Caco-2 (cell line): ENCODE measurements at regions not wholly inside any gene's neighbourhood (a gene's known extent, or its start where the extent isn't known, plus 50 kb on each side); places are given as distances from the start of the nearest gene placed in this dataset.

ENCODE experiments used
- BruUV-seq: library from RNA; stranded (reverse); fragments of 400-500 nt; replicated peaks from 2 replicates; lab custom pipeline; 2021; lab: Mats Ljungman, UMichigan
- CTCF ChIA-PET: fragments of 300-600 bp; sonication (Branson Sonifier 250); formaldehyde crosslinking; loops from one replicate; lab custom pipeline; 2022; ENCODE audit warnings: antibody characterized with exemption; lab: Charles Lee
- POLR2A ChIA-PET: fragments of 300-600 bp; sonication (Branson Sonifier 250); formaldehyde crosslinking; loops from one replicate; lab custom pipeline; 2022; ENCODE audit warnings: antibody characterized with exemption; lab: Charles Lee
- DNase-seq, 2 experiments: peaks; one replicate each; pipeline versions ENCODE4 v3.0.0 to v3.0.0-alpha.2; 2020 to 2022
- H3K27me3 ChIP-seq: replicated peaks from 2 replicates; pipeline ENCODE4 v1.6.0; 2011; ENCODE audit warnings: low read length; ENCODE audit not compliant: control insufficient read depth, insufficient read depth
- H3K36me3 ChIP-seq: 2 replicates; pipeline ENCODE4 v1.5.1; 2011; ENCODE audit warnings: low read length; ENCODE audit not compliant: control insufficient read depth, insufficient read depth
- H3K4me1 ChIP-seq: fragments of 250-450 bp; sonication (Bioruptor Pico); 2 replicates; pipeline ENCODE4 v1.5.1; 2020; ENCODE audit warnings: mild to moderate bottlenecking
- H3K4me3 ChIP-seq: 2 replicates; pipeline ENCODE4 v1.5.1; 2011; ENCODE audit warnings: low read depth, mild to moderate bottlenecking, control low read depth, low read length
- H3K9me3 ChIP-seq: fragments of 250-450 bp; sonication (Bioruptor Pico); 2 replicates; pipeline ENCODE4 v1.5.1; 2020; ENCODE audit warnings: mild to moderate bottlenecking, moderate library complexity
- H3K27ac Mint-ChIP-seq: one replicate; pipeline ENCODE4 v1.8.0; 2022; ENCODE audit warnings: mixed read lengths; ENCODE audit not compliant: unreplicated experiment
- H3K27me3 Mint-ChIP-seq: one replicate; pipeline ENCODE4 v1.8.0; 2022; ENCODE audit warnings: mixed read lengths; ENCODE audit not compliant: insufficient read depth, unreplicated experiment
- H3K36me3 Mint-ChIP-seq: one replicate; pipeline ENCODE4 v1.8.0; 2022; ENCODE audit warnings: mild to moderate bottlenecking, mixed read lengths; ENCODE audit not compliant: insufficient read depth, unreplicated experiment
- H3K4me1 Mint-ChIP-seq: one replicate; pipeline ENCODE4 v1.8.0; 2022; ENCODE audit warnings: low read depth, mixed read lengths; ENCODE audit not compliant: unreplicated experiment
- H3K4me3 Mint-ChIP-seq: one replicate; pipeline ENCODE4 v1.8.0; 2022; ENCODE audit warnings: mild to moderate bottlenecking, moderate library complexity, mixed read lengths; ENCODE audit not compliant: unreplicated experiment
- H3K9me3 Mint-ChIP-seq: one replicate; pipeline ENCODE4 v1.8.0; 2022; ENCODE audit warnings: mixed read lengths; ENCODE audit not compliant: unreplicated experiment
- intact Hi-C: fragments of 100-400 bp; cut with micrococcal nuclease; formaldehyde crosslinking; loops from one replicate; pipeline ENCODE4 v1.10.0; 2022; ENCODE audit not compliant: unreplicated experiment
- TF ChIP-seq, protein P1 (sequence below), 2 experiments: fragments of 200-600 bp in 1 of 2; IDR thresholded peaks; 1 replicate in 1 of 2; 2 replicates in 1 of 2; pipeline versions ENCODE4 v1.5.1 to v1.8.0; 2011 to 2022; ENCODE audit warnings: antibody characterized with exemption in 1 of 2, control low read depth in 1 of 2, inconsistent platforms in 1 of 2, low read depth in 1 of 2, low read length in 1 of 2, mild to moderate bottlenecking in 1 of 2, moderate library complexity in 1 of 2; ENCODE audit not compliant: insufficient read depth in 1 of 2, severe bottlenecking in 1 of 2, unreplicated experiment in 1 of 2

DNA sequence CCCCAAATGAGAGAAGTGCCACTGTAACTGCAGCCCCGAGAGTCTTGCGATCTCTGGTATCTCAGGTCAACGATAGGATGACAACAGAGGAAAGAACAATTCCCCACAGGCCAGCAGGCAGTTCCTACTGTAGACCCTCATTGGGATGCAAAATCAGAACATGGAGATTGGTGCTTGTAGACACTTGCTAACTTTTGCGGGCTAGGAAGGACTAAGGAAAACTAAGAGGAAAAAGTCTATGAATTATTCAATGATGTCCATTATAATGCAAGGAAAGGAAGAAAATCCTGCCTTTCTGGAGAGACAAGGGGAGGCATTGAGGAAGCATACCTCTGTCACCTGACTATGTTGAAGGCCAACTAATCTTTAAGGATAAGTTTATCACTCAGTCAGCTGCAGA lies 51.9 kb upstream of the CWC22 start:
- H3K9me3 Mint-ChIP-seq, result no peaks in the 10 kb centered on the region
- TF ChIP-seq, protein P1, sequence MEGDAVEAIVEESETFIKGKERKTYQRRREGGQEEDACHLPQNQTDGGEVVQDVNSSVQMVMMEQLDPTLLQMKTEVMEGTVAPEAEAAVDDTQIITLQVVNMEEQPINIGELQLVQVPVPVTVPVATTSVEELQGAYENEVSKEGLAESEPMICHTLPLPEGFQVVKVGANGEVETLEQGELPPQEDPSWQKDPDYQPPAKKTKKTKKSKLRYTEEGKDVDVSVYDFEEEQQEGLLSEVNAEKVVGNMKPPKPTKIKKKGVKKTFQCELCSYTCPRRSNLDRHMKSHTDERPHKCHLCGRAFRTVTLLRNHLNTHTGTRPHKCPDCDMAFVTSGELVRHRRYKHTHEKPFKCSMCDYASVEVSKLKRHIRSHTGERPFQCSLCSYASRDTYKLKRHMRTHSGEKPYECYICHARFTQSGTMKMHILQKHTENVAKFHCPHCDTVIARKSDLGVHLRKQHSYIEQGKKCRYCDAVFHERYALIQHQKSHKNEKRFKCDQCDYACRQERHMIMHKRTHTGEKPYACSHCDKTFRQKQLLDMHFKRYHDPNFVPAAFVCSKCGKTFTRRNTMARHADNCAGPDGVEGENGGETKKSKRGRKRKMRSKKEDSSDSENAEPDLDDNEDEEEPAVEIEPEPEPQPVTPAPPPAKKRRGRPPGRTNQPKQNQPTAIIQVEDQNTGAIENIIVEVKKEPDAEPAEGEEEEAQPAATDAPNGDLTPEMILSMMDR (IDR thresholded peaks at IDR 0.05; ENCODE audit: insufficient read depth in 1 of 2, low read depth in 1 of 2, low read length in 1 of 2, severe bottlenecking in 1 of 2, unreplicated experiment in 1 of 2), result no peak
- no TSS peak for BruUV-seq
- peaks cover 15% of the 10 kb centered on the region for H3K4me1 Mint-ChIP-seq
- Histone ChIP-seq H3K27me3 (no peaks in the 10 kb centered on the region), H3K4me1 (peaks cover 33% of the 10 kb centered on the region), H3K9me3 (no peaks in the 10 kb centered on the region), H3K36me3 (no peaks in the 10 kb centered on the region), H3K4me3 (no peak overlapping the region)
- intact Hi-C loops, result loop anchor here (2.0 kb wide), 1 partner anchor 58 kb away; no protein-coding TSS in a partner anchor
- CTCF ChIA-PET, result no interaction called here
- peaks cover 5% of the 10 kb centered on the region for H3K36me3 Mint-ChIP-seq
- no peak for DNase-seq
- H3K27me3 Mint-ChIP-seq, result no peaks in the 10 kb centered on the region
- H3K27ac Mint-ChIP-seq, result no peak overlapping the region
- POLR2A ChIA-PET, result no interaction called here
- H3K4me3 Mint-ChIP-seq, result no peak overlapping the region

GRCh38 chr2:180057706-180058412 lies 50.8 kb upstream of the CWC22 start:
- H3K27ac Mint-ChIP-seq, result no peak overlapping the region
- intact Hi-C loops, result loop anchor here (2.0 kb wide), 1 partner anchor 57 kb away; no protein-coding TSS in a partner anchor
- POLR2A ChIA-PET, result no interaction called here

More at GRCh38 chr2:180057706-180058412, 50.8 kb upstream of the CWC22 start:
- Histone ChIP-seq H3K27me3 (no peaks in the 10 kb centered on the region), H3K9me3 (no peaks in the 10 kb centered on the region), H3K36me3 (no peaks in the 10 kb centered on the region), H3K4me1 (peaks cover 33% of the 10 kb centered on the region), H3K4me3 (no peak overlapping the region)
- CTCF ChIA-PET, result no interaction called here
- H3K4me1 Mint-ChIP-seq, result peaks cover 15% of the 10 kb centered on the region
- H3K9me3 Mint-ChIP-seq, result no peaks in the 10 kb centered on the region
- TF ChIP-seq, protein P1 (IDR thresholded peaks at IDR 0.05; ENCODE audit: insufficient read depth in 1 of 2, low read depth in 1 of 2, low read length in 1 of 2, severe bottlenecking in 1 of 2, unreplicated experiment in 1 of 2), result no peak
- BruUV-seq, result no TSS peak
- no peak for DNase-seq
- no peak overlapping the region for H3K4me3 Mint-ChIP-seq
- no peaks in the 10 kb centered on the region for H3K27me3 Mint-ChIP-seq
- H3K36me3 Mint-ChIP-seq, result peaks cover 5% of the 10 kb centered on the region
